ENCODE measurements at regions not wholly inside any gene's neighbourhood (a gene's known extent, or its start where the extent isn't known, plus 50 kb on each side); places are given as distances from the start of the nearest gene placed in this dataset.

DNA sequence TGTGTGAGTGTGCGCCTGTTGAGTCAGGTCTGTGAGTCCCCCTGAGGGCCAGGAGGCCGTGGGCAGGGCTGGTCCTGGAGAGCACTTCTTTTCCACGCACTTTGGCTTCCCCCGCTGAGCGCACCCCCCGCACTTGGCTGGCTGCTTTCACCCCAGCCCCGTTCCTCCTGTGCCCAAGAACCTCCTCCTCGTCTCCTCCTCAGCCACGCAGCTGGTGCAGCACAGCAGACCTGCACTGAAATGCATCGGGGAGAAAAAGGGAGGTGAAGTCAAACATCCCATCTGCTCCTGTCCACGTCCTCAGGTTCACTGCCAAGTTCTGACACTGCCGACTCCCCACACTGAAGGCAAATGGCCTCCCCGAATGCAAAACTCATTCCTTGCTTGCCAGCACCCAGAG lies 362.7 kb upstream of the SFSWAP start:
- no peak overlapping the region for H3K27ac ChIP-seq
- H3K27me3 ChIP-seq: no peaks in the 10 kb centered on the region
- H3K9me3 ChIP-seq (replicated peaks in 1 of 3): no peaks in the 10 kb centered on the region
- TF ChIP-seq, protein P1, sequence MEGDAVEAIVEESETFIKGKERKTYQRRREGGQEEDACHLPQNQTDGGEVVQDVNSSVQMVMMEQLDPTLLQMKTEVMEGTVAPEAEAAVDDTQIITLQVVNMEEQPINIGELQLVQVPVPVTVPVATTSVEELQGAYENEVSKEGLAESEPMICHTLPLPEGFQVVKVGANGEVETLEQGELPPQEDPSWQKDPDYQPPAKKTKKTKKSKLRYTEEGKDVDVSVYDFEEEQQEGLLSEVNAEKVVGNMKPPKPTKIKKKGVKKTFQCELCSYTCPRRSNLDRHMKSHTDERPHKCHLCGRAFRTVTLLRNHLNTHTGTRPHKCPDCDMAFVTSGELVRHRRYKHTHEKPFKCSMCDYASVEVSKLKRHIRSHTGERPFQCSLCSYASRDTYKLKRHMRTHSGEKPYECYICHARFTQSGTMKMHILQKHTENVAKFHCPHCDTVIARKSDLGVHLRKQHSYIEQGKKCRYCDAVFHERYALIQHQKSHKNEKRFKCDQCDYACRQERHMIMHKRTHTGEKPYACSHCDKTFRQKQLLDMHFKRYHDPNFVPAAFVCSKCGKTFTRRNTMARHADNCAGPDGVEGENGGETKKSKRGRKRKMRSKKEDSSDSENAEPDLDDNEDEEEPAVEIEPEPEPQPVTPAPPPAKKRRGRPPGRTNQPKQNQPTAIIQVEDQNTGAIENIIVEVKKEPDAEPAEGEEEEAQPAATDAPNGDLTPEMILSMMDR (IDR thresholded peaks at IDR 0.05): no peak
- no peak for TF ChIP-seq POLR2A (IDR thresholded peaks at IDR 0.05)
- no peak overlapping the region for H3K4me3 ChIP-seq
- no peaks in the 10 kb centered on the region for H3K36me3 ChIP-seq (replicated peaks in 1 of 2)
- intact Hi-C loops (cut with DNase I): loop anchor here in 1 of 2 donors (5.0 kb wide), 1 partner anchor 274 kb away; no protein-coding TSS in a partner anchor
- H3K4me1 ChIP-seq (replicated peaks in 1 of 2): peaks cover 0 to 3% of the 10 kb centered on the region in 2 donors
- 37 to 59% (median 57%) methylated on average over 4 to 13 of the region's 13 CpGs for WGBS, 4 donors
- no peak for DNase-seq

GRCh38 chr12:131348646-131349045 lies 362.2 kb upstream of the SFSWAP start:
- Histone ChIP-seq H3K27ac (no peak overlapping the region), H3K4me1 (replicated peaks in 1 of 2) (peaks cover 0 to 3% of the 10 kb centered on the region in 2 donors), H3K9me3 (replicated peaks in 1 of 3) (no peaks in the 10 kb centered on the region), H3K27me3 (no peaks in the 10 kb centered on the region), H3K36me3 (replicated peaks in 1 of 2) (no peaks in the 10 kb centered on the region), H3K4me3 (no peak overlapping the region)
- intact Hi-C loops (cut with DNase I): loop anchor here in 1 of 2 donors (5.0 kb wide), 1 partner anchor 274 kb away; no protein-coding TSS in a partner anchor
- WGBS, 4 donors: 51 to 57% (median 53%) methylated on average over 4 of the region's 4 CpGs
- no peak for TF ChIP-seq POLR2A (IDR thresholded peaks at IDR 0.05)
- TF ChIP-seq, protein P1 (IDR thresholded peaks at IDR 0.05): no peak
- no peak for DNase-seq

GRCh38 chr12:131349397-131350127 lies 361.3 kb upstream of the SFSWAP start:
- Histone ChIP-seq H3K4me1 (replicated peaks in 1 of 2) (peaks cover 0 to 3% of the 10 kb centered on the region in 2 donors), H3K27ac (no peak overlapping the region), H3K9me3 (replicated peaks in 1 of 3) (no peaks in the 10 kb centered on the region), H3K4me3 (no peak overlapping the region), H3K27me3 (no peaks in the 10 kb centered on the region), H3K36me3 (replicated peaks in 1 of 2) (no peaks in the 10 kb centered on the region)
- WGBS, 4 donors: 80 to 89% (median 82%) methylated on average over 20 of the region's 20 CpGs
- TF ChIP-seq, protein P1 (IDR thresholded peaks at IDR 0.05): no peak
- no peak for TF ChIP-seq POLR2A (IDR thresholded peaks at IDR 0.05)
- DNase-seq: no peak
- intact Hi-C loops (cut with DNase I): loop anchor here in 1 of 2 donors (5.0 kb wide), 1 partner anchor 273 kb away; no protein-coding TSS in a partner anchor

DNA sequence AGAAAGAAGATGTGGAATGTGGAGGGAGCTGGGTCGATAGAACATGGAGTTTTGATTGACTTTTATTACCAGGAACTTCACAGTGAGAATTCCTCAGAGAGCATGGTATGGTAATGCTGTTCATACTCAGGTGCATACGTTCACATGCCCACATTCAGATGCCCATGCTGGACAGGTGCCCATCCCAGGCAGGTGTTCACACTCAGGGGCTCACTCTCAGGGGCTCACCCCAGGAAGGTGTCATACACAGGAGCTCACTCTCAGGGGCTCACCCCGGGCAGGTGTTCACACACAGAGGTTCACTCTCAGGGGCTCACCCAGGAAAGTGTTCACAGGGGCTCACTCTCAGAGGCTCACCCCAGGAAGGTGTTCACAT lies 360.0 kb upstream of the SFSWAP start:
- WGBS, 4 donors: 71 to 82% (median 78%) methylated on average over 2 to 3 of the region's 3 CpGs
- intact Hi-C loops (cut with DNase I): no loop called here
- TF ChIP-seq, protein P1 (IDR thresholded peaks at IDR 0.05): no peak
- no peak for TF ChIP-seq POLR2A (IDR thresholded peaks at IDR 0.05)
- H3K27ac ChIP-seq: no peak overlapping the region
- H3K4me1 ChIP-seq (replicated peaks in 1 of 2): peaks cover 0 to 3% of the 10 kb centered on the region in 2 donors
- no peaks in the 10 kb centered on the region for H3K27me3 ChIP-seq
- no peaks in the 10 kb centered on the region for H3K9me3 ChIP-seq (replicated peaks in 1 of 3)
- no peaks in the 10 kb centered on the region for H3K36me3 ChIP-seq (replicated peaks in 1 of 2)
- no peak for DNase-seq
- no peak overlapping the region for H3K4me3 ChIP-seq

All from adrenal gland (tissue), 9 donors.